ENCODE measurements at regions not wholly inside any gene's neighbourhood (a gene's known extent, or its start where the extent isn't known, plus 50 kb on each side); places are given as distances from the start of the nearest gene placed in this dataset.
"Not testable (repeated sequence)": the region's sequence is repeated elsewhere in the genome, so short reads cannot be mapped to it uniquely, and the experiment has no call there.

DNA sequence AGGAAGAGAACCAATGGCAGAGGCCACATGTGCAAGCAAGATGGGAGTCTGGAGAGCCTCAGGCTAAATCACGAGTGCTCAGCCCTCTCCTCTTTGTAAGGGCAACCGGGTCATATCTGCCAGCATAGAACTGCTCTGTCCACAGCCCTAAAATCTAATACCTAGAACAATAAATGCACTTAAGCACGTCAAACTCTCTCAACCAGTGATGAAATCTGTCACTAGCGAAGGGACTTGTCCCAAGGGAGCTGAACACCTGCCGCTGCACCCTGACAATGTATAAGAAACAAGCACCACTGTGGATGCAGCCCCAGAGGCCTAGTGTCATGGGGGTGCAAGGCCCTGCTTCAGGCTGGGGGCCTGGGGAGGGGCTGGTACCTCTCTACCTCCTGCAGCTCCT lies 82.5 kb downstream of the PRL start:
- DNase-seq (ENCODE audit: low read depth, low spot score): no peak
- H3K4me3 ChIP-seq (ENCODE audit: low read depth, low read length): no peak overlapping the region
- CTCF ChIA-PET: no interaction called here
- TF ChIP-seq, protein P1, sequence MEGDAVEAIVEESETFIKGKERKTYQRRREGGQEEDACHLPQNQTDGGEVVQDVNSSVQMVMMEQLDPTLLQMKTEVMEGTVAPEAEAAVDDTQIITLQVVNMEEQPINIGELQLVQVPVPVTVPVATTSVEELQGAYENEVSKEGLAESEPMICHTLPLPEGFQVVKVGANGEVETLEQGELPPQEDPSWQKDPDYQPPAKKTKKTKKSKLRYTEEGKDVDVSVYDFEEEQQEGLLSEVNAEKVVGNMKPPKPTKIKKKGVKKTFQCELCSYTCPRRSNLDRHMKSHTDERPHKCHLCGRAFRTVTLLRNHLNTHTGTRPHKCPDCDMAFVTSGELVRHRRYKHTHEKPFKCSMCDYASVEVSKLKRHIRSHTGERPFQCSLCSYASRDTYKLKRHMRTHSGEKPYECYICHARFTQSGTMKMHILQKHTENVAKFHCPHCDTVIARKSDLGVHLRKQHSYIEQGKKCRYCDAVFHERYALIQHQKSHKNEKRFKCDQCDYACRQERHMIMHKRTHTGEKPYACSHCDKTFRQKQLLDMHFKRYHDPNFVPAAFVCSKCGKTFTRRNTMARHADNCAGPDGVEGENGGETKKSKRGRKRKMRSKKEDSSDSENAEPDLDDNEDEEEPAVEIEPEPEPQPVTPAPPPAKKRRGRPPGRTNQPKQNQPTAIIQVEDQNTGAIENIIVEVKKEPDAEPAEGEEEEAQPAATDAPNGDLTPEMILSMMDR (IDR thresholded peaks at IDR 0.05; ENCODE audit: insufficient read depth, low read length, missing control alignments): no peak
- POLR2A ChIA-PET: no interaction called here

DNA sequence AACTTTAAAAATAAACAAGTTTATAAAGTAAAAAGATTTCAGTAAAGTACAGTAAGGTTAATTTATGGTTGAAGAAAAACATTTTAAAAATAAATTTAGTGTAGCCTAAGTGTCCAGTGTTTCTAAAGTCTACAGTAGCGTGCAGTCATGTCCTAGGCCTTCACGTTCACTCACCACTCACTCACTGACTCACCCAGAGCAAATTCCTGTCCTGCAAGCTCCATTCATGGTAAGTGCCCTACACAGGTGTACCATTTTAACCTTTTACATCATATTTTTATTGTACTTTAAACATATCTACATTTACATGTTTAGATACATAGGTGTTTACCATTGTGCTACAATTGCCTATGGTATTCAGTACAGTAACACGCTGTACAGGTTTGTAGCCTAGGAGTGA lies 81.4 kb downstream of the PRL start:
- POLR2A ChIA-PET; DNase-seq (ENCODE audit: low read depth, low spot score); H3K4me3 ChIP-seq (ENCODE audit: low read depth, low read length); CTCF ChIA-PET: not testable (repeated sequence)

GRCh38 chr6:22218410-22218809 lies 78.4 kb downstream of the PRL start:
- no peak for DNase-seq (ENCODE audit: low read depth, low spot score)
- ChIA-PET CTCF (interaction anchor here (0.8 kb wide), 1 partner anchor 12 kb away, joined by 3 read pairs; no protein-coding TSS in a partner anchor), POLR2A (no interaction called here)
- no peak overlapping the region for H3K4me3 ChIP-seq (ENCODE audit: low read depth, low read length)
- TF ChIP-seq, protein P1 (IDR thresholded peaks at IDR 0.05; ENCODE audit: insufficient read depth, low read length, missing control alignments): no peak

- H3K4me3 ChIP-seq (ENCODE audit: low read depth, low read length): no peak overlapping the region
- DNase-seq (ENCODE audit: low read depth, low spot score): no peak
- CTCF ChIA-PET: no interaction called here
- POLR2A ChIA-PET: no interaction called here
- TF ChIP-seq, protein P1 (IDR thresholded peaks at IDR 0.05; ENCODE audit: insufficient read depth, low read length, missing control alignments): no peak
Measured at GRCh38 chr6:22219925-22220324, 76.9 kb downstream of the PRL start.

GRCh38 chr6:22221211-22221610 lies 75.6 kb downstream of the PRL start:
- no peak overlapping the region for H3K4me3 ChIP-seq (ENCODE audit: low read depth, low read length)
- TF ChIP-seq, protein P1 (IDR thresholded peaks at IDR 0.05; ENCODE audit: insufficient read depth, low read length, missing control alignments): no peak
- DNase-seq (ENCODE audit: low read depth, low spot score): no peak
- ChIA-PET POLR2A (interaction anchor here (0.5 kb wide), 1 partner anchor 9 kb away, joined by 3 read pairs; no protein-coding TSS in a partner anchor), CTCF (no interaction called here)

GRCh38 chr6:22221630-22222029 lies 75.2 kb downstream of the PRL start:
- TF ChIP-seq, protein P1 (IDR thresholded peaks at IDR 0.05; ENCODE audit: insufficient read depth, low read length, missing control alignments): no peak
- H3K4me3 ChIP-seq (ENCODE audit: low read depth, low read length): no peak overlapping the region
- no peak for DNase-seq (ENCODE audit: low read depth, low spot score)
- CTCF ChIA-PET: no interaction called here
- POLR2A ChIA-PET: interaction anchor here (0.5 kb wide), 1 partner anchor 9 kb away, joined by 3 read pairs; no protein-coding TSS in a partner anchor

DNA sequence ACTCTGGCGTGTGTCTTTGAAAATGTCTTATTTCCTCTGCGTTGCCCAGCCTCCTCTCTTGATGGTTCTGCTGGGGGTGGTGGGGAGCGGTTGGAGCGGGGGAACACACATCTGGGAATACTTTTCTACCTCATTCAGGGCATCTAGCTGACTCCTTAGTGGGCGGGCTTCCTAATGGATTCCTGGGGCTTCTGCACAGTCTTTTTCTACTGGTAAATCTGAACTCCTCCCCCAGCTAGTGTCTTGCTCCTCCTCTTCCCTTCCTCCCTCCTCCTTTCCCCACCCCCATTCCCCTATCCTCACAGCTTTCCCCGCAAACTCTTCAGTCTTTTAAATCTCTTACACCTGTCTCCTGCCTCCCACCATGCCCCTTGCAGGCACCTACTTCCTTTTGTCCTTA lies 74.4 kb downstream of the PRL start:
- no peak overlapping the region for H3K4me3 ChIP-seq (ENCODE audit: low read depth, low read length)
- POLR2A ChIA-PET: no interaction called here

More for the DNA sequence above, 74.4 kb downstream of the PRL start:
- DNase-seq (ENCODE audit: low read depth, low spot score): no peak
- TF ChIP-seq, protein P1 (IDR thresholded peaks at IDR 0.05; ENCODE audit: insufficient read depth, low read length, missing control alignments): no peak
- CTCF ChIA-PET: no interaction called here

Measured in AG04449 (cell line).